HL-60 (cell line): ENCODE measurements at regions not wholly inside any gene's neighbourhood (a gene's known extent, or its start where the extent isn't known, plus 50 kb on each side); places are given as distances from the start of the nearest gene placed in this dataset.

Source experiments
- DNase-seq, 2 experiments: peaks; one replicate each; pipeline ENCODE4 v3.0.0-alpha.2; 2010 to 2020; ENCODE audit warnings: low read depth in 1 of 2, low spot score in 1 of 2
- H3K27ac ChIP-seq: fragments of 250-450 bp; sonication (Bioruptor Pico); replicated peaks from 2 replicates; pipeline ENCODE4 v1.5.1; 2020; ENCODE audit warnings: mild to moderate bottlenecking, moderate library complexity
- H3K27me3 ChIP-seq: fragments of 250-450 bp; sonication (Bioruptor Pico); 2 replicates; pipeline ENCODE4 v1.5.1; 2021; ENCODE audit warnings: mild to moderate bottlenecking, moderate library complexity; ENCODE audit not compliant: insufficient read depth, poor library complexity, severe bottlenecking
- H3K4me3 ChIP-seq: replicated peaks from 2 replicates; pipeline ENCODE4 v1.5.1; 2011; ENCODE audit warnings: mild to moderate bottlenecking, control low read depth, low read length; ENCODE audit not compliant: insufficient read depth
- GABPA ChIP-seq: IDR thresholded peaks from 2 replicates; pipeline ENCODE4 v1.6.1; 2012; ENCODE audit warnings: low read depth
- POLR2AphosphoS5 ChIP-seq: IDR thresholded peaks from 2 replicates; pipeline ENCODE4 v1.6.1; 2012; ENCODE audit warnings: low read depth
- SPI1 ChIP-seq: IDR thresholded peaks from 2 replicates; pipeline ENCODE4 v1.6.1; 2012; ENCODE audit warnings: low read depth, mild to moderate bottlenecking, borderline replicate concordance
- TF ChIP-seq, protein P1 (sequence below): IDR thresholded peaks from one replicate; pipeline ENCODE4 v1.5.1; 2011; ENCODE audit warnings: low read length, control low read depth, inconsistent platforms; ENCODE audit not compliant: insufficient read depth
- TF ChIP-seq, protein P2 (sequence below): IDR thresholded peaks from 2 replicates; pipeline ENCODE4 v1.6.1; 2012; ENCODE audit warnings: low read depth; ENCODE audit not compliant: insufficient replicate concordance

DNA sequence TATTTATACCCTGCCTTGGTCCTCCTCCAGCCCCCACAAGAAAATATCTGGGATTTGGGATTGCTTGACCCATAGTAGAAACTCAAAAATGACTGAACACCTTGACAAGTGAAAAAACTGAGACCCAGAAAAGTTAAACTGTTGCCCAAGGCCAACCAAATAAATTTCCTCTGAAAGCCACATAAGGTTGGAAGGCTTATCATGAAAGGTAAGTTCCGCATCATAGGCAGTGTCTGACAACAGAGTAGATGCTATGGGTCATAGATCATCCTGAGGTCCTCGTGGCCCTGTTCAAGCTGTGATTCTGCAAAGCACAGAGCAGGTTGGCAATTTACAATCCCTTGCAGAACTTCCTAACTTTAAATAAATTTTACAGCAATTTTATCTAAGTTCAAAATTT is 140.8 kb upstream of the TSC22D2 start:
- no peak overlapping the region for H3K27ac ChIP-seq
- TF ChIP-seq, protein P1, sequence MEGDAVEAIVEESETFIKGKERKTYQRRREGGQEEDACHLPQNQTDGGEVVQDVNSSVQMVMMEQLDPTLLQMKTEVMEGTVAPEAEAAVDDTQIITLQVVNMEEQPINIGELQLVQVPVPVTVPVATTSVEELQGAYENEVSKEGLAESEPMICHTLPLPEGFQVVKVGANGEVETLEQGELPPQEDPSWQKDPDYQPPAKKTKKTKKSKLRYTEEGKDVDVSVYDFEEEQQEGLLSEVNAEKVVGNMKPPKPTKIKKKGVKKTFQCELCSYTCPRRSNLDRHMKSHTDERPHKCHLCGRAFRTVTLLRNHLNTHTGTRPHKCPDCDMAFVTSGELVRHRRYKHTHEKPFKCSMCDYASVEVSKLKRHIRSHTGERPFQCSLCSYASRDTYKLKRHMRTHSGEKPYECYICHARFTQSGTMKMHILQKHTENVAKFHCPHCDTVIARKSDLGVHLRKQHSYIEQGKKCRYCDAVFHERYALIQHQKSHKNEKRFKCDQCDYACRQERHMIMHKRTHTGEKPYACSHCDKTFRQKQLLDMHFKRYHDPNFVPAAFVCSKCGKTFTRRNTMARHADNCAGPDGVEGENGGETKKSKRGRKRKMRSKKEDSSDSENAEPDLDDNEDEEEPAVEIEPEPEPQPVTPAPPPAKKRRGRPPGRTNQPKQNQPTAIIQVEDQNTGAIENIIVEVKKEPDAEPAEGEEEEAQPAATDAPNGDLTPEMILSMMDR = no peak
- TF ChIP-seq GABPA (no peak), POLR2AphosphoS5 (no peak), SPI1 (no peak)
- TF ChIP-seq, protein P2, sequence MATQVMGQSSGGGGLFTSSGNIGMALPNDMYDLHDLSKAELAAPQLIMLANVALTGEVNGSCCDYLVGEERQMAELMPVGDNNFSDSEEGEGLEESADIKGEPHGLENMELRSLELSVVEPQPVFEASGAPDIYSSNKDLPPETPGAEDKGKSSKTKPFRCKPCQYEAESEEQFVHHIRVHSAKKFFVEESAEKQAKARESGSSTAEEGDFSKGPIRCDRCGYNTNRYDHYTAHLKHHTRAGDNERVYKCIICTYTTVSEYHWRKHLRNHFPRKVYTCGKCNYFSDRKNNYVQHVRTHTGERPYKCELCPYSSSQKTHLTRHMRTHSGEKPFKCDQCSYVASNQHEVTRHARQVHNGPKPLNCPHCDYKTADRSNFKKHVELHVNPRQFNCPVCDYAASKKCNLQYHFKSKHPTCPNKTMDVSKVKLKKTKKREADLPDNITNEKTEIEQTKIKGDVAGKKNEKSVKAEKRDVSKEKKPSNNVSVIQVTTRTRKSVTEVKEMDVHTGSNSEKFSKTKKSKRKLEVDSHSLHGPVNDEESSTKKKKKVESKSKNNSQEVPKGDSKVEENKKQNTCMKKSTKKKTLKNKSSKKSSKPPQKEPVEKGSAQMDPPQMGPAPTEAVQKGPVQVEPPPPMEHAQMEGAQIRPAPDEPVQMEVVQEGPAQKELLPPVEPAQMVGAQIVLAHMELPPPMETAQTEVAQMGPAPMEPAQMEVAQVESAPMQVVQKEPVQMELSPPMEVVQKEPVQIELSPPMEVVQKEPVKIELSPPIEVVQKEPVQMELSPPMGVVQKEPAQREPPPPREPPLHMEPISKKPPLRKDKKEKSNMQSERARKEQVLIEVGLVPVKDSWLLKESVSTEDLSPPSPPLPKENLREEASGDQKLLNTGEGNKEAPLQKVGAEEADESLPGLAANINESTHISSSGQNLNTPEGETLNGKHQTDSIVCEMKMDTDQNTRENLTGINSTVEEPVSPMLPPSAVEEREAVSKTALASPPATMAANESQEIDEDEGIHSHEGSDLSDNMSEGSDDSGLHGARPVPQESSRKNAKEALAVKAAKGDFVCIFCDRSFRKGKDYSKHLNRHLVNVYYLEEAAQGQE = no peak

GRCh38 chr3:150265305-150265704 is 142.8 kb upstream of the TSC22D2 start:
- Histone ChIP-seq H3K4me3 (no peak overlapping the region), H3K27ac (no peak overlapping the region), H3K27me3 (no peaks in the 10 kb centered on the region)
- no peak for DNase-seq
- TF ChIP-seq, protein P1 = no peak
- TF ChIP-seq, protein P2 = no peak
- TF ChIP-seq POLR2AphosphoS5 (no peak), SPI1 (no peak), GABPA (no peak)

More for the DNA sequence above, 140.8 kb upstream of the TSC22D2 start:
- Histone ChIP-seq H3K27me3 (no peaks in the 10 kb centered on the region), H3K4me3 (no peak overlapping the region)
- DNase-seq = no peak

DNA sequence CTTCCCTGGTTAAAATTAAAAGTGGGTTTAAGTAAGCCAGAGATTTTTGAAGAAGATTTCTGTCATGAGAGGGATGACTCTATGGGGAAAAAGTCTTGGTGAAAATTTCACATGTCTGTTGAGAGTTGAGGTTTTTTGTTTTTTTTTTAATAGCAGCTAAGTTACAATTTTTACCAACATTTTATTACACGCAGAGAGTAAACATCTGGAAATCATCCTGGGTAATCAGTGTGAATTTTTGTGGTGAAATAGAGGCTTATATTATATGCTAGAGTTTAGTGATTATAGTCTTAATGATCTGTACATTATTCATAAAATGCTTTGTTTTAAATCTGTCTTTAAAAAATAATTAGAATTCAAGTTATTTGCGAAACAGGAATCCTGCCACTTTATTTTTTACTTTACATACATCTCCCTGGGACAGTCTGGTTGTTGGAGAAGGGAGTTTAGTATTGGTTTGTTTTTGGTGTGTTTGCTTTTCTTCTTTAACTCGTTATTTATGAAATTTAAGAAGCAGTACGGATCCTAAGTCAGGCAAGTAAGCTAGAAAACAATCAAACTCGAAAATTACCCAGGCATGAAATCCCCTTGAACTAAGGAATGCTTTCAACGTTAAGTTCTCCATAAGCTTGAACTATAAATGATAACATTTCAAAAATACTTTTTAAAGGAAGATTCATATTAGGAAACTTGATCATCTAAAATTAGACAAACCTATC is 143.4 kb upstream of the TSC22D2 start:
- TF ChIP-seq GABPA = no peak
- no peak for DNase-seq
- Histone ChIP-seq H3K27me3 (no peaks in the 10 kb centered on the region), H3K4me3 (no peak overlapping the region), H3K27ac (no peak overlapping the region)

DNA sequence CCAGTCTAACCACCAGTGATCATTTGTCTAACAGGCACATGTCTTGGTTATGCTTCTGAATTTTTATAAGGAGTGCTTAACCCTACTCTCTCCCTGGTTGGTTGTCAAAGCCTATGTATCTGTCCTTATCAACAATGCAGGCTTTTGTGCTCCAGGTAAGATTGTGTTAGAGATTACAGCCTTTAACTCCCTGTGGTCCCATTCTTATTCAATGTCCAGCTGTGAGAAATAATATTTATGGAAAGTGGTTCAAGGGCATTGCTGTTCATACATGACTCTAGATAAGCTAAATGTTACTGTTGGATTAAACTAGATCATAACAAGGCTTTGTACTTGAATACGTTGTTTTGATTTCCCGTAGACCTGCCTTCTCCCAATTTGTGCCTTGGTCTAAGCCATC is 146.1 kb upstream of the TSC22D2 start:
- TF ChIP-seq, protein P2 = no peak
- Histone ChIP-seq H3K27ac (no peak overlapping the region), H3K4me3 (no peak overlapping the region), H3K27me3 (no peaks in the 10 kb centered on the region)
- no peak for DNase-seq
